CD4-positive, alpha-beta T cell treated with Interleukin-1 beta for 1 hour (primary cell): ENCODE measurements at regions not wholly inside any gene's neighbourhood (a gene's known extent, or its start where the extent isn't known, plus 50 kb on each side); places are given as distances from the start of the nearest gene placed in this dataset.
"Not testable (repeated sequence)": the region's sequence is repeated elsewhere in the genome, so short reads cannot be mapped to it uniquely, and the experiment has no call there.

ENCODE experiments used
- DNase-seq, 2 donors: peaks; one replicate each; pipeline ENCODE4 v3.0.0-alpha.2; 2020 to 2022

GRCh38 chr14:98915625-98916024 lies 356.4 kb downstream of the BCL11B start:
- no peak for DNase-seq

- no peak for DNase-seq
Observed at GRCh38 chr14:98916036-98916435, 356.0 kb downstream of the BCL11B start.

GRCh38 chr14:98916476-98916875 lies 355.5 kb downstream of the BCL11B start:
- DNase-seq = no peak

- DNase-seq = no peak
Observed at GRCh38 chr14:98919434-98919833, 352.6 kb downstream of the BCL11B start.

- DNase-seq = not testable (repeated sequence)
Observed at GRCh38 chr14:98921306-98921705, 350.7 kb downstream of the BCL11B start.

GRCh38 chr14:98923596-98923995 lies 348.4 kb downstream of the BCL11B start:
- DNase-seq = no peak

- DNase-seq = no peak
Observed at GRCh38 chr14:98924046-98924445, 348.0 kb downstream of the BCL11B start.

GRCh38 chr14:98925354-98926040 lies 346.5 kb downstream of the BCL11B start:
- DNase-seq = no peak

GRCh38 chr14:98926146-98926545 lies 345.9 kb downstream of the BCL11B start:
- DNase-seq = peak; percentile 25 to 37

GRCh38 chr14:98926801-98927200 lies 345.2 kb downstream of the BCL11B start:
- no peak for DNase-seq

GRCh38 chr14:98927986-98928385 lies 344.0 kb downstream of the BCL11B start:
- no peak for DNase-seq

GRCh38 chr14:98928418-98928817 lies 343.6 kb downstream of the BCL11B start:
- no peak for DNase-seq

GRCh38 chr14:98931126-98931525 lies 340.9 kb downstream of the BCL11B start:
- no peak for DNase-seq

GRCh38 chr14:98931911-98932310 lies 340.1 kb downstream of the BCL11B start:
- DNase-seq = peak; percentile 63 to 75

GRCh38 chr14:98932431-98933325 lies 339.3 kb downstream of the BCL11B start:
- DNase-seq = no peak

- not testable (repeated sequence) for DNase-seq
Observed at GRCh38 chr14:98934569-98934968, 337.4 kb downstream of the BCL11B start.

GRCh38 chr14:98935921-98936320 lies 336.1 kb downstream of the BCL11B start:
- DNase-seq = no peak

GRCh38 chr14:98937021-98937420 lies 335.0 kb downstream of the BCL11B start:
- no peak for DNase-seq

- no peak for DNase-seq
Observed at GRCh38 chr14:98937712-98938505, 334.1 kb downstream of the BCL11B start.

GRCh38 chr14:98940693-98941437 lies 331.1 kb downstream of the BCL11B start:
- DNase-seq = no peak

- no peak for DNase-seq
Observed at GRCh38 chr14:98941481-98941880, 330.5 kb downstream of the BCL11B start.

GRCh38 chr14:98943907-98944306 lies 328.1 kb downstream of the BCL11B start:
- DNase-seq = no peak

- no peak for DNase-seq
Observed at GRCh38 chr14:98944989-98945388, 327.0 kb downstream of the BCL11B start.
